AG20443 (cell line): ENCODE measurements at regions not wholly inside any gene's neighbourhood (a gene's known extent, or its start where the extent isn't known, plus 50 kb on each side); places are given as distances from the start of the nearest gene placed in this dataset.

ENCODE experiments used
- DNase-seq: peaks from one replicate; pipeline ENCODE4 v3.0.0; 2012; ENCODE audit warnings: low spot score, mixed read lengths

- no peak for DNase-seq
These were observed 59.7 kb upstream of the LMO1 start for GRCh38 chr11:8323161-8323935.

DNA sequence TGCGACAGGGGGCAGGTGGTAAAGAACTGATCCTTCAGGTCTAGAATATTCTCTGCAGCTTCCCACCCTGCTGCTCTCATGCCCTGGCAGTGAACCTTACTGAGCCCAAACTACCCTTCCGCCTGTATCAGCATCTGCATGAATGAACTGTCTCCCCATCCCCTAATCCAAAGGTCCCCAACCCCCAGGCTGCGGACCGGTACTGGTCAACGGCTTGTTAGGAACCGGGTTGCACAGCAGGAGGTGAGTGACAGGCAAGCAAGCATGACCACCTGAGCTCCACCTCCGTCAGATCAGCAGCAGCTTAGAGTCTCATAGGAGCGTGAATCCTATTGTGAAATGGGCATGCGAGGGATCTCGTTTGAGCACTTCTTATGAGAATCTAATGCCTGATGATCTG lies 58.2 kb upstream of the LMO1 start:
- no peak for DNase-seq

GRCh38 chr11:8320076-8320475 lies 56.4 kb upstream of the LMO1 start:
- no peak for DNase-seq

DNA sequence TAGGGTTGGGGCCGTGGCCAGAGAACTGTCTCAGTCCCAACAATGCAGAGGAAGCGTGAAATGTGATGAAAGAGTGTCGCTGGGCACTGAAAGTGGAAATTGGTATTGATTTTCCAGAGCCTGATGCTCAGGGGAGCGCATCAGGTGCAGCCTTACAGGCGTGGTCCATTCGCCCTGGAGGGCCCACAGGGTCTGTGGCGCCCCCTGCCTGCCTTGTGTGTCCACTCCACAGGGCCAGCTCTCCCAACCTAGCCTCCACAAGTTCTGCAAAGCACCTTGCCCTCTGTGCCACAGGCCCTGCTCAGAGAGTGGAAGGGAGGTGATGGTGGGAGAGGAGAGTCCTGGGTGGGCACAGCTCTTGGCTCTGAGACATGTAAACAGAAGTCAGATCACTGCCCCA lies 54.9 kb upstream of the LMO1 start:
- DNase-seq, result no peak

- no peak for DNase-seq
These were observed 53.5 kb upstream of the LMO1 start for GRCh38 chr11:8317159-8317558.

DNA sequence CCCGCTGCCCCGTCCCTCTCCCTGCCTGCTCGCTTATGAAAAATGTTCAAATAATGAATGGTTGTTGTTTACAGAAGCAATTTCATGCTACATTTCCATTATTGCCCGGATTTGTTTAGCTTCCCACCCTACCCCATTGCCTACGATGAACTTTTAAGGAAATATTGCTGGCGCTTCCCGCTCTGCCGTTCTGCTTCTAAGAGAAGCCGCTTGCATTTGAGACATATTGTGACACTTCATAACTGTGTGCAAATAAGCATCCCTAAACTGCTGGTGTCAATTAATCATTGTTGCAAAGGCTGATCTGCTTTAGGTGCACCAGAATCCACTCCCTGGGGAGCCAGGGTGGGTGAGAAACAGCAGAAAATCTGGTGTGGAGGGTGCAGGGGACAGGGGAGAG lies 52.3 kb upstream of the LMO1 start:
- no peak for DNase-seq

DNA sequence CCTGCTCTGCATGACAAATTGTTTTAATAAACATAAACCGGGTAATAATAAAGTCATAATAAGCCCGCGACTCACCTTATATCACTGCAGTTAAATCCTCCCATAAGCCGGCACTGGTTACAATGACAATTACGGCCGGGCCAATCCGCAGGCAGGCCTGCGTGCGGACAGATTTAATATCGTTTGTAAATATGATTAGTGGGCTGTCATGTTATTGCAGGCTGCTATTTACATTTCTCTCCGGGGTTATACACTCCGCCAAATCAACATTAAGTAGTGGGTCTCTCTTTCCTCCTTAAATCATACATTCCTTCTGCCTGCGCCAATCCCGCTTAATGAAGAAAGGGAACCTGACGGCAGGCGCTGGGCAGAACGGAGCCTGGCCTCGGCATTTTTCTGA lies 51.8 kb upstream of the LMO1 start:
- DNase-seq, result no peak

GRCh38 chr11:8314916-8315315 lies 51.2 kb upstream of the LMO1 start:
- no peak for DNase-seq

GRCh38 chr11:8313504-8314090 lies 49.9 kb upstream of the LMO1 start:
- no peak for DNase-seq
